ENCODE measurements at regions not wholly inside any gene's neighbourhood (a gene's known extent, or its start where the extent isn't known, plus 50 kb on each side); places are given as distances from the start of the nearest gene placed in this dataset.
"Not testable (repeated sequence)": the region's sequence is repeated elsewhere in the genome, so short reads cannot be mapped to it uniquely, and the experiment has no call there.

GRCh38 chr17:27007734-27008531 lies 286.0 kb upstream of the WSB1 start:
- TF ChIP-seq CTCF (IDR thresholded peaks at IDR 0.05; ENCODE audit: control insufficient read depth, extremely low read depth, insufficient read depth), result peak; percentile 66
- H3K4me3 ChIP-seq (ENCODE audit: low read depth, low read length); DNase-seq (ENCODE audit: low read depth): not testable (repeated sequence)

GRCh38 chr17:27009087-27009486 lies 284.8 kb upstream of the WSB1 start:
- no peak for DNase-seq (ENCODE audit: low read depth)
- H3K4me3 ChIP-seq (ENCODE audit: low read depth, low read length), result no peak overlapping the region
- no peak for TF ChIP-seq CTCF (IDR thresholded peaks at IDR 0.05; ENCODE audit: control insufficient read depth, extremely low read depth, insufficient read depth)

GRCh38 chr17:27010138-27010537 lies 283.8 kb upstream of the WSB1 start:
- DNase-seq (ENCODE audit: low read depth); H3K4me3 ChIP-seq (ENCODE audit: low read depth, low read length): not testable (repeated sequence)

GRCh38 chr17:27030552-27030951 lies 263.4 kb upstream of the WSB1 start:
- not testable (repeated sequence) for DNase-seq (ENCODE audit: low read depth); H3K4me3 ChIP-seq (ENCODE audit: low read depth, low read length)

- TF ChIP-seq CTCF (IDR thresholded peaks at IDR 0.05; ENCODE audit: control insufficient read depth, extremely low read depth, insufficient read depth), result peak; percentile 43
- no peak overlapping the region for H3K4me3 ChIP-seq (ENCODE audit: low read depth, low read length)
- no peak for DNase-seq (ENCODE audit: low read depth)
Observed at GRCh38 chr17:27038676-27039075, 255.2 kb upstream of the WSB1 start.

GRCh38 chr17:27045039-27045438 lies 248.9 kb upstream of the WSB1 start:
- H3K4me3 ChIP-seq (ENCODE audit: low read depth, low read length), result not testable (repeated sequence)
- peak; percentile 3 for DNase-seq (ENCODE audit: low read depth)

GRCh38 chr17:27049104-27049784 lies 244.7 kb upstream of the WSB1 start:
- no peak for TF ChIP-seq CTCF (IDR thresholded peaks at IDR 0.05; ENCODE audit: control insufficient read depth, extremely low read depth, insufficient read depth)
- DNase-seq (ENCODE audit: low read depth), result no peak
- H3K4me3 ChIP-seq (ENCODE audit: low read depth, low read length), result no peak overlapping the region

GRCh38 chr17:27065588-27065987 lies 228.3 kb upstream of the WSB1 start:
- no peak for DNase-seq (ENCODE audit: low read depth)
- H3K4me3 ChIP-seq (ENCODE audit: low read depth, low read length), result no peak overlapping the region
- no peak for TF ChIP-seq CTCF (IDR thresholded peaks at IDR 0.05; ENCODE audit: control insufficient read depth, extremely low read depth, insufficient read depth)
